Iris pigment epithelial cell (primary cell): ENCODE measurements at regions not wholly inside any gene's neighbourhood (a gene's known extent, or its start where the extent isn't known, plus 50 kb on each side); places are given as distances from the start of the nearest gene placed in this dataset.

Source experiments
- DNase-seq: peaks from one replicate; pipeline ENCODE4 v3.0.0-alpha.2; 2011; ENCODE audit warnings: low read depth

GRCh38 chr12:43117226-43117930 lies 434.6 kb downstream of the ADAMTS20 start:
- DNase-seq = no peak

GRCh38 chr12:43115441-43116160 lies 436.4 kb downstream of the ADAMTS20 start:
- no peak for DNase-seq

GRCh38 chr12:43114316-43114715 lies 437.7 kb downstream of the ADAMTS20 start:
- DNase-seq = no peak

GRCh38 chr12:43113616-43114015 lies 438.4 kb downstream of the ADAMTS20 start:
- DNase-seq = no peak

GRCh38 chr12:43113135-43113534 lies 438.9 kb downstream of the ADAMTS20 start:
- DNase-seq = peak; percentile 29

- DNase-seq = no peak
Measured at GRCh38 chr12:43112101-43112920, 439.7 kb downstream of the ADAMTS20 start.

- DNase-seq = no peak
Measured at GRCh38 chr12:43111608-43112007, 440.4 kb downstream of the ADAMTS20 start.

GRCh38 chr12:43109631-43110345 lies 442.2 kb downstream of the ADAMTS20 start:
- DNase-seq = no peak

- no peak for DNase-seq
Measured at GRCh38 chr12:43108656-43109055, 443.3 kb downstream of the ADAMTS20 start.

- no peak for DNase-seq
Measured at GRCh38 chr12:43107026-43107775, 444.8 kb downstream of the ADAMTS20 start.

GRCh38 chr12:43106355-43106754 lies 445.6 kb downstream of the ADAMTS20 start:
- no peak for DNase-seq

- no peak for DNase-seq
Measured at GRCh38 chr12:43105426-43105981, 446.5 kb downstream of the ADAMTS20 start.

- DNase-seq = peak; percentile 43
Measured at GRCh38 chr12:43104494-43104893, 447.5 kb downstream of the ADAMTS20 start.

- no peak for DNase-seq
Measured at GRCh38 chr12:43103866-43104265, 448.1 kb downstream of the ADAMTS20 start.

GRCh38 chr12:43102546-43103264 lies 449.3 kb downstream of the ADAMTS20 start:
- no peak for DNase-seq

GRCh38 chr12:43100231-43100630 lies 451.8 kb downstream of the ADAMTS20 start:
- no peak for DNase-seq

GRCh38 chr12:43099691-43100163 lies 452.3 kb downstream of the ADAMTS20 start:
- peak; percentile 1 for DNase-seq

- DNase-seq = peak; percentile 4
Measured at GRCh38 chr12:43098766-43099550, 453.0 kb downstream of the ADAMTS20 start.

GRCh38 chr12:43098071-43098470 lies 453.9 kb downstream of the ADAMTS20 start:
- no peak for DNase-seq
